ENCODE measurements at regions not wholly inside any gene's neighbourhood (a gene's known extent, or its start where the extent isn't known, plus 50 kb on each side); places are given as distances from the start of the nearest gene placed in this dataset.

GRCh38 chr10:130854151-130854550 is 457.4 kb downstream of the TCERG1L start:
- DNase-seq, result no peak

- no peak for DNase-seq
These were observed 453.8 kb downstream of the TCERG1L start for GRCh38 chr10:130857631-130858295.

GRCh38 chr10:130858626-130859025 is 452.9 kb downstream of the TCERG1L start:
- DNase-seq, result no peak

- DNase-seq, result no peak
These were observed 452.1 kb downstream of the TCERG1L start for GRCh38 chr10:130859427-130859826.

GRCh38 chr10:130862122-130862521 is 449.4 kb downstream of the TCERG1L start:
- DNase-seq, result no peak

- no peak for DNase-seq
These were observed 448.9 kb downstream of the TCERG1L start for GRCh38 chr10:130862626-130863025.

GRCh38 chr10:130863044-130863443 is 448.5 kb downstream of the TCERG1L start:
- no peak for DNase-seq

GRCh38 chr10:130864961-130865818 is 446.3 kb downstream of the TCERG1L start:
- no peak for DNase-seq

- DNase-seq, result no peak
These were observed 444.7 kb downstream of the TCERG1L start for GRCh38 chr10:130866857-130867256.

- no peak for DNase-seq
These were observed 443.9 kb downstream of the TCERG1L start for GRCh38 chr10:130867446-130868194.

- DNase-seq, result no peak
These were observed 442.2 kb downstream of the TCERG1L start for GRCh38 chr10:130869179-130869841.

GRCh38 chr10:130871406-130871805 is 440.1 kb downstream of the TCERG1L start:
- DNase-seq, result no peak

- DNase-seq, result no peak
These were observed 437.9 kb downstream of the TCERG1L start for GRCh38 chr10:130873636-130874035.

GRCh38 chr10:130875116-130875515 is 436.4 kb downstream of the TCERG1L start:
- no peak for DNase-seq

GRCh38 chr10:130875897-130876472 is 435.5 kb downstream of the TCERG1L start:
- no peak for DNase-seq

GRCh38 chr10:130877126-130877525 is 434.4 kb downstream of the TCERG1L start:
- DNase-seq, result no peak

- no peak for DNase-seq
These were observed 433.4 kb downstream of the TCERG1L start for GRCh38 chr10:130878131-130878530.

- DNase-seq, result no peak
These were observed 428.6 kb downstream of the TCERG1L start for GRCh38 chr10:130882906-130883305.

GRCh38 chr10:130884456-130884855 is 427.1 kb downstream of the TCERG1L start:
- DNase-seq, result no peak

GRCh38 chr10:130885021-130885655 is 426.4 kb downstream of the TCERG1L start:
- DNase-seq, result no peak

- no peak for DNase-seq
These were observed 424.4 kb downstream of the TCERG1L start for GRCh38 chr10:130887170-130887569.

GRCh38 chr10:130888493-130888892 is 423.0 kb downstream of the TCERG1L start:
- no peak for DNase-seq

Data from activated CD4-positive, alpha-beta T cell treated with anti-CD3 and anti-CD28 coated beads for 1 hour (primary cell).